SK-N-SH treated with all-trans-retinoic acid at 6 μM for 48 hours (cell line): ENCODE measurements at regions not wholly inside any gene's neighbourhood (a gene's known extent, or its start where the extent isn't known, plus 50 kb on each side); places are given as distances from the start of the nearest gene placed in this dataset.

ENCODE experiments used
- ATAC-seq: fragments of 200-7000 bp; cut with Tn5 transposase; 3 replicates; pipeline ENCODE4 v1.9.1; 2020; ENCODE audit warnings: mild to moderate bottlenecking, moderate library complexity
- ARNTL ChIP-seq: fragments of 450-650 bp; formaldehyde crosslinking; IDR thresholded peaks from 2 replicates; pipeline ENCODE4 v1.5.0; 2020; ENCODE audit warnings: low read depth, mild to moderate bottlenecking, moderate library complexity, borderline replicate concordance
- ESRRG ChIP-seq: fragments of 250-450 bp; sonication (Bioruptor Pico); IDR thresholded peaks from 2 replicates; pipeline ENCODE4 v1.6.1; 2021; ENCODE audit warnings: mild to moderate bottlenecking
- GLIS3 ChIP-seq: fragments of 250-450 bp; sonication (Bioruptor Pico); IDR thresholded peaks from 2 replicates; pipeline ENCODE4 v1.5.0; 2020; ENCODE audit warnings: mild to moderate bottlenecking, moderate library complexity
- ISL1 ChIP-seq: fragments of 250-450 bp; sonication (Bioruptor Pico); IDR thresholded peaks from 2 replicates; pipeline ENCODE4 v2.1.2; 2022; ENCODE audit warnings: mild to moderate bottlenecking, moderate library complexity
- OSR1 ChIP-seq: fragments of 250-450 bp; sonication (Bioruptor Pico); IDR thresholded peaks from 2 replicates; pipeline ENCODE4 v1.8.0; 2022; ENCODE audit warnings: moderate library complexity, mild to moderate bottlenecking, inconsistent platforms
- PATZ1 ChIP-seq: fragments of 250-450 bp; sonication (Bioruptor Pico); IDR thresholded peaks from 2 replicates; pipeline ENCODE4 v1.8.0; 2020; ENCODE audit warnings: mild to moderate bottlenecking, moderate library complexity, borderline replicate concordance
- POU6F1 ChIP-seq: fragments of 250-450 bp; sonication (Bioruptor Pico); IDR thresholded peaks from 2 replicates; pipeline ENCODE4 v1.8.0; 2021; ENCODE audit warnings: low read depth, mild to moderate bottlenecking, moderate library complexity, borderline replicate concordance
- PPARA ChIP-seq: fragments of 250-450 bp; sonication (Bioruptor Pico); IDR thresholded peaks from 2 replicates; pipeline ENCODE4 v1.5.0; 2020; ENCODE audit warnings: mild to moderate bottlenecking, borderline replicate concordance
- RARB ChIP-seq: fragments of 250-450 bp; sonication (Bioruptor Pico); IDR thresholded peaks from 2 replicates; pipeline ENCODE4 v1.8.0; 2021; ENCODE audit warnings: mild to moderate bottlenecking, moderate library complexity
- SNAI2 ChIP-seq: fragments of 250-450 bp; sonication (Bioruptor Pico); IDR thresholded peaks from 2 replicates; pipeline ENCODE4 v1.5.0; 2020; ENCODE audit warnings: mild to moderate bottlenecking, moderate library complexity
- TCF4 ChIP-seq: fragments of 250-450 bp; sonication (Bioruptor Pico); IDR thresholded peaks from 2 replicates; pipeline ENCODE4 v1.8.0; 2021; ENCODE audit warnings: mild to moderate bottlenecking, moderate library complexity, borderline replicate concordance
- TOX ChIP-seq: fragments of 250-450 bp; sonication (Bioruptor Pico); IDR thresholded peaks from 2 replicates; pipeline ENCODE4 v1.8.0; 2021; ENCODE audit warnings: mild to moderate bottlenecking, moderate library complexity, borderline replicate concordance
- TSHZ2 ChIP-seq: fragments of 250-450 bp; sonication (Bioruptor Pico); IDR thresholded peaks from 2 replicates; pipeline ENCODE4 v1.5.0; 2020; ENCODE audit warnings: mild to moderate bottlenecking, moderate library complexity
- ZC3H10 ChIP-seq: fragments of 250-450 bp; sonication (Bioruptor Pico); IDR thresholded peaks from 2 replicates; pipeline ENCODE4 v1.5.1; 2021; ENCODE audit warnings: mild to moderate bottlenecking, moderate library complexity
- ZFP3 ChIP-seq: fragments of 250-450 bp; sonication (Bioruptor Pico); IDR thresholded peaks from 2 replicates; pipeline ENCODE4 v1.5.0; 2020; ENCODE audit warnings: mild to moderate bottlenecking, moderate library complexity
- ZFP30 ChIP-seq: fragments of 450-650 bp; formaldehyde crosslinking; IDR thresholded peaks from 2 replicates; pipeline ENCODE4 v1.5.0; 2022; ENCODE audit warnings: mild to moderate bottlenecking, moderate library complexity
- ZNF565 ChIP-seq: fragments of 450-650 bp; formaldehyde crosslinking; conservative IDR thresholded peaks from 2 replicates; pipeline ENCODE4 v1.5.0; 2020; ENCODE audit warnings: low read depth, mild to moderate bottlenecking, moderate library complexity
- ZNF70 ChIP-seq: fragments of 450-650 bp; formaldehyde crosslinking; IDR thresholded peaks from 2 replicates; pipeline ENCODE4 v1.5.0; 2020; ENCODE audit warnings: mild to moderate bottlenecking, moderate library complexity
- ZNF8 ChIP-seq: fragments of 450-650 bp; formaldehyde crosslinking; IDR thresholded peaks from 2 replicates; pipeline ENCODE4 v1.5.0; 2020; ENCODE audit warnings: mild to moderate bottlenecking, moderate library complexity

GRCh38 chr4:124044867-124045266, 648.3 kb downstream of the SPRY1 start (continued):
- no peak for TF ChIP-seq ZNF565 (CRISPR knock-in tag)
- no peak for TF ChIP-seq OSR1 (CRISPR knock-in tag)
- TF ChIP-seq RARB: no peak
- TF ChIP-seq, all 23 proteins: peak for 0

- no peak for TF ChIP-seq POU6F1
- TF ChIP-seq TCF4 (CRISPR knock-in tag): no peak
- no peak for TF ChIP-seq PATZ1
- ATAC-seq: no peak
Measured at GRCh38 chr4:124046190-124046589, 649.6 kb downstream of the SPRY1 start.

GRCh38 chr4:124053872-124054538, 657.4 kb downstream of the SPRY1 start:
- TF ChIP-seq RARB (no peak), ZC3H10 (CRISPR knock-in tag) (no peak), ZNF565 (CRISPR knock-in tag) (no peak), ZNF70 (no peak), OSR1 (CRISPR knock-in tag) (no peak), ZFP3 (no peak), GLIS3 (CRISPR knock-in tag) (no peak), PATZ1 (no peak), TCF4 (CRISPR knock-in tag) (no peak), ISL1 (no peak)
- peak; percentile 76 for ATAC-seq

- no peak for ATAC-seq
- TF ChIP-seq POU6F1 (no peak), ZFP30 (no peak), PPARA (CRISPR knock-in tag) (no peak), TCF4 (CRISPR knock-in tag) (no peak), TOX (CRISPR knock-in tag) (no peak), ARNTL (CRISPR knock-in tag) (no peak), ISL1 (no peak), ZNF8 (no peak), PATZ1 (no peak), GLIS3 (CRISPR knock-in tag) (no peak), ESRRG (CRISPR knock-in tag) (no peak), TSHZ2 (no peak), OSR1 (CRISPR knock-in tag) (no peak), SNAI2 (no peak), ZNF70 (no peak)
Measured at GRCh38 chr4:124055336-124055735, 657.2 kb downstream of the ANKRD50 start.
